ENCODE measurements at regions not wholly inside any gene's neighbourhood (a gene's known extent, or its start where the extent isn't known, plus 50 kb on each side); places are given as distances from the start of the nearest gene placed in this dataset.

- no peaks in the 10 kb centered on the region for H3K27me3 Mint-ChIP-seq
- no peak overlapping the region for H3K4me3 Mint-ChIP-seq
- H3K9me3 Mint-ChIP-seq, result no peaks in the 10 kb centered on the region
- ATAC-seq (ENCODE audit: low read depth) (no peak), DNase-seq (ENCODE audit: low spot score in 2 of 2) (no peak)
- H3K4me1 Mint-ChIP-seq, result no peaks in the 10 kb centered on the region
- H3K36me3 Mint-ChIP-seq, result no peaks in the 10 kb centered on the region
- no peak overlapping the region for H3K27ac Mint-ChIP-seq
Measured at GRCh38 chr20:19100975-19101374, 111.5 kb upstream of the SLC24A3 start.

- Mint-ChIP-seq H3K27me3 (no peaks in the 10 kb centered on the region), H3K4me1 (no peaks in the 10 kb centered on the region), H3K27ac (no peak overlapping the region), H3K36me3 (no peaks in the 10 kb centered on the region), H3K4me3 (no peak overlapping the region), H3K9me3 (no peaks in the 10 kb centered on the region)
- no peak for ATAC-seq (ENCODE audit: low read depth)
- no peak for DNase-seq (ENCODE audit: low spot score in 2 of 2)
Measured at GRCh38 chr20:19104186-19104585, 108.3 kb upstream of the SLC24A3 start.

- Mint-ChIP-seq H3K36me3 (no peaks in the 10 kb centered on the region), H3K27me3 (no peaks in the 10 kb centered on the region), H3K9me3 (no peaks in the 10 kb centered on the region), H3K4me3 (no peak overlapping the region), H3K4me1 (no peaks in the 10 kb centered on the region), H3K27ac (no peak overlapping the region)
- no peak for ATAC-seq (ENCODE audit: low read depth)
- no peak for DNase-seq (ENCODE audit: low spot score in 2 of 2)
Measured at GRCh38 chr20:19108155-19108554, 104.3 kb upstream of the SLC24A3 start.

GRCh38 chr20:19110285-19110684 lies 102.2 kb upstream of the SLC24A3 start:
- Mint-ChIP-seq H3K4me3 (no peak overlapping the region), H3K27ac (no peak overlapping the region), H3K27me3 (no peaks in the 10 kb centered on the region), H3K36me3 (no peaks in the 10 kb centered on the region), H3K4me1 (no peaks in the 10 kb centered on the region), H3K9me3 (no peaks in the 10 kb centered on the region)
- no peak for ATAC-seq (ENCODE audit: low read depth)
- DNase-seq (ENCODE audit: low spot score in 2 of 2), result no peak

- Mint-ChIP-seq H3K4me1 (no peaks in the 10 kb centered on the region), H3K27ac (no peak overlapping the region), H3K4me3 (no peak overlapping the region), H3K9me3 (no peaks in the 10 kb centered on the region), H3K36me3 (no peaks in the 10 kb centered on the region), H3K27me3 (no peaks in the 10 kb centered on the region)
- no peak for ATAC-seq (ENCODE audit: low read depth)
- no peak for DNase-seq (ENCODE audit: low spot score in 2 of 2)
Measured at GRCh38 chr20:19110881-19111460, 101.5 kb upstream of the SLC24A3 start.

GRCh38 chr20:19112828-19113227 lies 99.6 kb upstream of the SLC24A3 start:
- Mint-ChIP-seq H3K4me1 (no peaks in the 10 kb centered on the region), H3K9me3 (peaks cover 2% of the 10 kb centered on the region), H3K27me3 (peaks cover 2% of the 10 kb centered on the region), H3K4me3 (no peak overlapping the region), H3K27ac (no peak overlapping the region), H3K36me3 (no peaks in the 10 kb centered on the region)
- DNase-seq (ENCODE audit: low spot score in 2 of 2) (no peak), ATAC-seq (ENCODE audit: low read depth) (no peak)

- DNase-seq (ENCODE audit: low spot score in 2 of 2), result no peak
- Mint-ChIP-seq H3K27ac (no peak overlapping the region), H3K27me3 (peaks cover 2% of the 10 kb centered on the region), H3K9me3 (peaks cover 2% of the 10 kb centered on the region), H3K36me3 (no peaks in the 10 kb centered on the region), H3K4me3 (no peak overlapping the region), H3K4me1 (no peaks in the 10 kb centered on the region)
- ATAC-seq (ENCODE audit: low read depth), result no peak
Measured at GRCh38 chr20:19113343-19113930, 99.0 kb upstream of the SLC24A3 start.

- peaks cover 2% of the 10 kb centered on the region for H3K9me3 Mint-ChIP-seq
Measured at GRCh38 chr20:19114410-19114809, 98.0 kb upstream of the SLC24A3 start.

GRCh38 chr20:19115581-19115980 lies 96.9 kb upstream of the SLC24A3 start:
- no peaks in the 10 kb centered on the region for H3K36me3 Mint-ChIP-seq
- H3K4me1 Mint-ChIP-seq, result no peaks in the 10 kb centered on the region
- H3K4me3 Mint-ChIP-seq, result no peak overlapping the region
- peaks cover 2% of the 10 kb centered on the region for H3K9me3 Mint-ChIP-seq
- DNase-seq (ENCODE audit: low spot score in 2 of 2) (no peak), ATAC-seq (ENCODE audit: low read depth) (no peak)
- H3K27me3 Mint-ChIP-seq, result peaks cover 2% of the 10 kb centered on the region
- no peak overlapping the region for H3K27ac Mint-ChIP-seq

More at GRCh38 chr20:19114410-19114809, 98.0 kb upstream of the SLC24A3 start:
- Mint-ChIP-seq H3K4me3 (no peak overlapping the region), H3K27me3 (peaks cover 2% of the 10 kb centered on the region), H3K27ac (no peak overlapping the region), H3K36me3 (no peaks in the 10 kb centered on the region), H3K4me1 (no peaks in the 10 kb centered on the region)
- no peak for ATAC-seq (ENCODE audit: low read depth)
- no peak for DNase-seq (ENCODE audit: low spot score in 2 of 2)

- Mint-ChIP-seq H3K27ac (no peak overlapping the region), H3K27me3 (peaks cover 2% of the 10 kb centered on the region), H3K9me3 (peaks cover 2% of the 10 kb centered on the region), H3K4me3 (no peak overlapping the region), H3K4me1 (no peaks in the 10 kb centered on the region), H3K36me3 (no peaks in the 10 kb centered on the region)
- DNase-seq (ENCODE audit: low spot score in 2 of 2), result no peak
- no peak for ATAC-seq (ENCODE audit: low read depth)
Measured at GRCh38 chr20:19120011-19120410, 92.4 kb upstream of the SLC24A3 start.

- Mint-ChIP-seq H3K9me3 (peaks cover 2% of the 10 kb centered on the region), H3K27ac (no peak overlapping the region), H3K27me3 (peaks cover 2% of the 10 kb centered on the region), H3K4me1 (no peaks in the 10 kb centered on the region), H3K36me3 (no peaks in the 10 kb centered on the region), H3K4me3 (no peak overlapping the region)
- ATAC-seq (ENCODE audit: low read depth), result no peak
- no peak for DNase-seq (ENCODE audit: low spot score in 2 of 2)
Measured at GRCh38 chr20:19120569-19120968, 91.9 kb upstream of the SLC24A3 start.

GRCh38 chr20:19121463-19121862 lies 91.0 kb upstream of the SLC24A3 start:
- Mint-ChIP-seq H3K4me3 (no peak overlapping the region), H3K9me3 (peaks cover 2% of the 10 kb centered on the region), H3K4me1 (no peaks in the 10 kb centered on the region), H3K27me3 (peaks cover 2% of the 10 kb centered on the region), H3K36me3 (no peaks in the 10 kb centered on the region), H3K27ac (no peak overlapping the region)
- DNase-seq (ENCODE audit: low spot score in 2 of 2) (no peak), ATAC-seq (ENCODE audit: low read depth) (no peak)

GRCh38 chr20:19121916-19122315 lies 90.5 kb upstream of the SLC24A3 start:
- DNase-seq (ENCODE audit: low spot score in 2 of 2) (no peak), ATAC-seq (ENCODE audit: low read depth) (no peak)
- Mint-ChIP-seq H3K4me1 (no peaks in the 10 kb centered on the region), H3K27ac (no peak overlapping the region), H3K36me3 (no peaks in the 10 kb centered on the region), H3K27me3 (peaks cover 2% of the 10 kb centered on the region), H3K9me3 (peaks cover 1% of the 10 kb centered on the region), H3K4me3 (no peak overlapping the region)

GRCh38 chr20:19122395-19122794 lies 90.0 kb upstream of the SLC24A3 start:
- no peaks in the 10 kb centered on the region for H3K9me3 Mint-ChIP-seq
- H3K36me3 Mint-ChIP-seq, result no peaks in the 10 kb centered on the region
- ATAC-seq (ENCODE audit: low read depth) (no peak), DNase-seq (ENCODE audit: low spot score in 2 of 2) (no peak)
- H3K4me3 Mint-ChIP-seq, result no peak overlapping the region
- no peak overlapping the region for H3K27ac Mint-ChIP-seq
- peaks cover 2% of the 10 kb centered on the region for H3K27me3 Mint-ChIP-seq
- H3K4me1 Mint-ChIP-seq, result no peaks in the 10 kb centered on the region

GRCh38 chr20:19125508-19125907 lies 86.9 kb upstream of the SLC24A3 start:
- DNase-seq (ENCODE audit: low spot score in 2 of 2) (no peak), ATAC-seq (ENCODE audit: low read depth) (no peak)

More at GRCh38 chr20:19125508-19125907, 86.9 kb upstream of the SLC24A3 start:
- no peaks in the 10 kb centered on the region for H3K4me1 Mint-ChIP-seq
- no peaks in the 10 kb centered on the region for H3K9me3 Mint-ChIP-seq
- no peak overlapping the region for H3K4me3 Mint-ChIP-seq
- no peaks in the 10 kb centered on the region for H3K36me3 Mint-ChIP-seq
- H3K27ac Mint-ChIP-seq, result no peak overlapping the region
- no peaks in the 10 kb centered on the region for H3K27me3 Mint-ChIP-seq

Measured in memory B cell (primary cell).